GM19395 (cell line): ENCODE measurements at regions not wholly inside any gene's neighbourhood (a gene's known extent, or its start where the extent isn't known, plus 50 kb on each side); places are given as distances from the start of the nearest gene placed in this dataset.

Experiments used
- ATAC-seq: cut with Tn5 transposase; IDR thresholded peaks from one replicate; pipeline ENCODE4 v1.9.1; 2021; ENCODE audit warnings: mild to moderate bottlenecking, moderate library complexity; ENCODE audit not compliant: unreplicated experiment

DNA sequence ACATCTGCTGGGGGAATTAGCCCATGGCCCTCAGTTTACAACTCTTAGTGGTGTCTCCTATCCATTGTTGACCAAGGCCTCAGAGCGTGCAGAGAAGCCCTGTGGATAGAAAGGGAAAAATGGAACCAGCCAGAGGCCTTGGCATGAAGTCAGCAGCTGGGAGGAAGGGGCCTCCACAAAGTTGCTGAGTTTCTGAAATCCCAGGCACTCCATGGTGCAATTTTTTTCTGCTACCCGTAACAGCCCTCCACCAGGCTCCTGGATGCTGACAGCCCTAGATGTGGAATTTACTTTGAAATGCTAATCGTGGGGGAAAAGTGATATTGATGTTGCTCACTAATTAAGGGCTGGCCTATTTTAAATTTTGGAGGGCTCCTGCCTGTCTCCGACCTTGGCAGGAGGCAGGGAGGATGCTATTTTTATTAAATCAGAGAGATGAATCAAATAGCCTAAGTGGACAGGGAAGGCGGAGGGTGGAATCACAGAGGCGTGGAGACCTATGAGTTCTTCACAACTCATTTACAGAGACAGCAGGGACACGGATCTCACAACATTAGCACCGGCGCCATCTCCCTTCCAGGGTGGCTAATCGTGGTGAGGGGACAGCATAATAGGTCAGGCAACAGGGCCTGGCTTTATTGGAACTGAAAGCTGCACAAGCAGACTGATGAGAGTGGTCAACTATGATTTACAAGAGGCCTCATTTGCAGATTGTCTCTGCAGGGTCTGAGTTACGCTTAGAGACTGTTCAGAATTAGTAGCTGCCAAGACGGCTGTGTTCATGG is 99.8 kb upstream of the WSCD2 start:
- ATAC-seq: no peak

DNA sequence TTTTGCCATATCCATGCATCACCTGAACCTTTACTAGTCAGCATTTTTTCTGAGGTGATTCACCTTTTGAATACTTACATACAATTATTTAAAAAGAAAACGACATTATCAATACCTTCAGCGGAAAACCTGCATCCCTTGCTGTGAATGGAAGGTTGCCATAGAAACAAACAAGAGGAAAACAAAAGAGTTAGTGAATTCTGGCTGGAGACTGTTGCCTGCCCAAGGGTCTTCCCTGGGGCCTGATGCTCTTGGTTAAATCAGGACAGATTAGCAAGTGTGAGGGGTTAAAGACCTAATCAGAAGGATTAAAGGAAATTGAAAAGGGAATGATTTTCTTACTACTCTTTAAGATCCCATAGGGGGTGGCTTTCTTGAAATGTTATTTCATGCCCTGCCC is 96.0 kb upstream of the WSCD2 start:
- ATAC-seq: no peak

DNA sequence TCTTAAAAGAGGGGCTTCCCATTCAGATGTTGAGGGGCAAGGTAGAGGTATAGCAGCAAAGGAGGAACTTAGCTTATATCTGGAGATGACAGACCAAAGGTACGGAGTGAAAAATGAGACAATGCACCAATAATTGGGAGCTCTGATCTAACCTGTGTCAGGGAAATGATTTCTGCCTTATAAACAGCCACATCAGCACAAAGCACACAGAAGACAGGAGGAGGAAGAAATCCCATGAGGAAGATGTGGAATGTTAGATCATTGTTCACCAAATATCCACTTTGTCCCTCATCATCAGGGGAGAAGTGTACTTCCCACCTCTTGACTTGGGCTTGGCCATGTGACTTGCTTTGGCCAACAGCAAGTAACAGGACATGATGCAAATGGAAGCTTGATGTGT is 93.7 kb upstream of the WSCD2 start:
- no peak for ATAC-seq

DNA sequence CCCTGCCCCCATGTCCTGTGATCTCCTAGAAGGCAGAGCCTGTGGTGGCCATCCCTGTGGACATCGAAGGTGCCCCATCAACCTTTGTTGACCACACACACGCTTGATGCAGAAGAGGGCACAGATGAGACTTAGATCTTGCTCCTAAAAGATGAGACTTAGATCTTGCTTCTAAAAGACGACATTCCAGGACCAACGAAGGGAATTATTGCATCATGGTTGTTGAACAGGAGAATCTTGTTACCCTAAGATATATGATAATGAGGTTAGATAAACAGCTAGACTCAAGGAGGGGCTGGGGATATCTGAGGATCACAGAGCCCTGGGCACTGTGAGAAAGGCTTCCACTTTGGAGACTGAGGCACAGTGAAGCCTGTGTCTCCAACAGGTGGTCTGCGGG is 91.1 kb upstream of the WSCD2 start:
- ATAC-seq: no peak

DNA sequence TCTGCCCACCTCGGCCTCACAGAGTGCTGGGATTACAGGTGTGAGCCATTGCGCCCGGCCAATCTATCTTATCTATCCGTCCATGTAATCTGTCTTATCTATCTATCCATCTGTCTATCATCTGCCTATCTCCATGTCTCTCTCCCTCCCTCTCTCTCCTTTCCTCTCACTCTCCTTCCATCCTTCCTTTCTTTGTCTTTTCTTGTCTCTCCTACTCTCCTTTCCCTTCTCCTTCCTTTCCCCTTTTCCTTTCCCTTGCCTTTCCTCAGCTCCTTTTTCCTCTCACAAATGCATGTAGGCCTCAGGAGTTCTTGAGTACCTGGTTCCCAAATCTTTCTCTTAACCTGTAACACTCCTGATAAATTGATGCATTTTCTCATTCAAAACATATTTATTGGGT is 89.3 kb upstream of the WSCD2 start:
- ATAC-seq: no peak

DNA sequence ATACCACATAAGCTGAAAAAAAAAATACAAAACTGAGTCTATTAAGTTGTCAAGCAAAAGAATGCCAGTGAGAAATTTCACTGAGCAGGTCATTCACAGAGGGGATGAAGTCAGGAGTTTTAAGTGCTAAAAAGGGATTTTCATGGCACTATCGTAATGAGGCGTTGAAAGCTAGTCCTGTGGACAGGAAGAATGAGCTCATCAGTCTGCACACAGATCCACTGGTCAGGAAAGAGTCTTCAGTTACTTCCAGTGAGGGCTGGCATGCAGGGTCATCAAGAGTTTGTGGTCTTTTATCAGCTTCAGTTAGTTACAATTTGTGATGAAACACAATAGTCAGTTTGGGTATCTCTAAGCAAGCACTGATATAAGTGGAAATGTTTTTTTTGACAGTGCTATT is 88.1 kb upstream of the WSCD2 start:
- no peak for ATAC-seq

DNA sequence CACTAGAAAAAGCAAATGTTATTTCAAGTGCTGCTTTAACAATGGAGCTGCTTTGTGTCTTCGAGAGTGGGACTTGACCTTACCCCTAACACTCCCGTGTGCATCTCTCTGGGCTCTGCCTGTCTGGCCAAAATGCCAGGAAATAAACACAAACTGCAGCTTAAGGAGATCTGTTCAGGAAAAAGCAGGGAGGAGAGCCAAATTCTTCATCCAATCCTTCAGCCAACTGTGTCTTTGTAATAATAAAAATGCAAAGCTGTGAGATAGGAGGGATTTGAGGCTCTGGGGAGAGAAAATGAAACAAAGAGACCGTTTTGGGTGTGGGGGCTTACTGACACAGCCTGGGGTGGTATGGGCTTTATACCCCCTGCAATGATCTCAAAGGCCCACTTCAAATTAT is 85.8 kb upstream of the WSCD2 start:
- ATAC-seq: no peak

DNA sequence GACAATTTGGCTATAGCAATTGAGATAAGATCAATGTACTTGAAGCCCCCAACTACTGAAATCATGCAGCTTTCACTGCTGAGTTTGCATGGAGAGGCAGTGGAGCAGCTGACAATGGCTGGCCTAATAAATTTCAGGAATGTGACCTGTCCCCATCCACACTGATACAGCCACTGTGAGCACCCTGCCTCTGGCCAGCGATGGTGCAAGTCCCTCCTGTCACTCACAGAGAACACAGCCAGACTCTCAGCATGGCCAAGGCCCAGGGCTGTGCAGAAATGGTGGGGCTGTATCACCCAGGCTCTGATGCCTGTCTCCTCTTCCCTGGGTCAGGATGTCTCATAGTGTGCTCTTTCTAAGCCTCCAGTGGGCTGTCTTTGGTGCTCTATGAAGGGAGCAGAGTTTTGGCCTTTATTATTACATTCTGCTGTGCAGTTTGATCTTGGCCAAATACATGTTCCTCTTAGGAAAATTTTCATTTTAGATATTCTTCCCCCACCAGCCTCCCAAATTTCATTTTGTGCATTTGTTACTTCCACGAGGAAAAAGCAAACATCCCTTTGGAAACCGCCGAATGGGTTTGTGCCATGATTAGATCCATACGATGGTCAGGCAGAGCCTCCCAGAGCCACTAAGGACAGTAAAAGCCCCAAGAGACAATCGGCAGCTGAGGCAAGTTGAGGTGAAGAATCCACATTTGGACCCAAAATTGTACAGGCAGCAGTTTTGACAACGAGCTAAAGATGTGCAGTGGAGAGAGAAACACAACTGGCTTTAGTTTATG is 85.1 kb upstream of the WSCD2 start:
- no peak for ATAC-seq

DNA sequence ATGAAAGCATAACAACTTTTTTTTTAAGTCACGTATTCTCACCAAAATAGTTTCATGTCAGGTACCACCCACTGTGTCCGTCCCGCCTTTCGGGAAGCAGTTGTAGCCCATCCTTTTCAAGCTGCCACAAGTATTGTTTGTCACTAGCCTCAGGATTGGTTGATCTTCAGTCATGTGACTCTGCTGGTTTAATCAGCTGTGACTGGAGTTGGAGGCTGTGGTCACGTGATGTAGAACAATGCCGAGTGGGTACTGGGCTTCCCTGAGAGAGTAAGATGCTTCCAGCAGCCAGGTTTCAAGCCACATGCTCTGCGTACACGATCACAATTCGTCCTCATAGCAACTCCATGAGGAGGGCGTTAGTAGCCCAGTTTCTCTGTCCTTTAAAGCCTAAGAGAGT is 83.0 kb upstream of the WSCD2 start:
- no peak for ATAC-seq

DNA sequence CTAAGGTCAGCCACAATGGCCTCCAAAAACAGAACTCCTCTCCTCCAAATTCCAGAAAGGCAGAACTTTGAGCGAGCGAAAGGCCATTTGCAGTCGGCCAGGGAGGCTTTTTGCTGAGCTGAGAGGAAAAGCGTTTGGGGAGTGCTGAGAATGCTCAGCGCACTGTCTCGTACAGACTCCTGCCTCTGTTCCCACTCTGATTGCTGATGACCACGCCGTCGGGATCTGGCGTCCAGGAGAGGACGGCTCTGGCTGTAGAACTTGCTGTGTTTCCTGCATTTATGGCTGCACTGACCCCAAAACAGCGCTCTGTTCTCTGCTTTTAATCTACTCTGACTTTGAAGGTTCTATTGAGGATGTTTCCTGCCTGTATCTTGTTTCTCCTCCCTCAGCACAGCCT is 82.4 kb upstream of the WSCD2 start:
- no peak for ATAC-seq

DNA sequence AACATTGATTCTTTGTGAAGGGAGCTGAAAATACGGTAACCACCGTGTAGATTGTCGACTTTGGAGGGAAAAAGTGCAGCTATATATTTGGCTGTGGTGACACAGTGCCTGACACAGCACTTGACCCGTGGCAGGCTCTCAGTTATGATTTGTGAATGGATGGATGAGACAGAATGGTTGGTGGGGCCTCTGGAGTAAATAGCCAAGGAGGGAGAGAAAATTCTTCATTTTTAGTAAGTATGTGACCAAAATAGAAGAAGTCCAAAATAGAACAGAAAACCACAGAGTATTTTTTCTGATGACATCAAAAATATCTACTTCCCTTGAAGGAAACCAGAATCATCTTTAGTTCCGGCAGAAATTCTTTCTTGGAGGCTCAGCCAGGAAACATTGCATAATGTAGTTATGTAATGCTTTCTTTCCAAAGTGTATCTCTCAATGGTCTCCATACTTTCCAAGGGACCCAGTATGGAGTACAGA is 82.0 kb upstream of the WSCD2 start:
- ATAC-seq: no peak

DNA sequence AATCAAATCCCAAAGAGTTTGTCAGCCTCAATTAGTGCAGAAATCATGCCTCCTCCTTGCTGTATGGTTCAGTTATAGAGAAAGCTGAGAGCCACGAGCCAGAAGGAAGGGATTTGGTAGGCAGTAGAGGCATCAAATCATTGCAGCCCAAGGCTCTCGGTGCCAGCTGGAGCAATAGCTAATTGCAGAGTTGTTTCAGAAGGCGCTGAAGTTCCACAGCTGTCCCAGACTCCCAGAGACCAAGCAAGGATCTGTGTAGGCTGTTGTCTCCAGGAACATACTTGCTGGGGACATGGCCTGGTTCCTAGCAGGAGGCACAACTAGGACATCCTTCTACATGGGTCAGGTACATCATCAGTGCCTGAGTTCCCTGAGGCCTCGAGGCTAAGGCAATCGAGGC is 80.4 kb upstream of the WSCD2 start:
- ATAC-seq: no peak

DNA sequence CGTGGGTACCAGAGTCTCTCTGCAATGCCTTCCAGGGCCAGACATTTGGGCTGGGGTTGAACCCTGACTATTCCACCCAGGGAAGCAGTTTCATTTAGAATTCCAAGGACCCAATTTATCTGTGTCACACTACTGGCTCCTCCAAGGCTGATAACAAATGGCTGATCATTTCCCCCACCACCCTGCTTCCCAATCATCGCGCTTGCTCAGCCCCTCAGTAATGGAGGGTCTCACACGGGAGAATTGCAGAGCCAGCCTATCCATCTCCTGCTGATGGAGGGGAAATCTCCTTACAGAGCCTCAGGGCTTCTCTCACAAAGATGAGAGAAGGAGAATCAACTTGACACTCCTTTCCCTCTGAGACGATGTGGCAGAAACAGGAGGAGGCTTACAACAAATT is 78.4 kb upstream of the WSCD2 start:
- no peak for ATAC-seq

DNA sequence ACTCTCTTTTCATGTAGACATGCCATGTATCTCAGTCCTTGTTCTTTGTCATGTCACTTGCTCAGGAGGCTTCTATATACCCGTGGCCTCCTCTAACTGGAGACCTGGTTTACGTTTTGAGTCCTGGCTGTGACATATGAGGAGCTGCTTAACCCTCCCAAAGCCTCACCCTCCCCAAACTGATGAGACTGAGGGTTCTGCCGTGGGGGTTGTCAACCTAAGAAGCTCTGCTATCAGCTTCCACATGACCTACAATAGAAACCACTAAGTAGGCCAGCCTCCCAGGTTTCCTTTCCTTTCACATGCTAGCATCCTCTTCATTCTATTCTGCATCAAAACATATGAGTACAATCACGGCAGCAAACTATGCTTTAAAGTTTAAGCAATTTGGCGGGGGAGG is 76.8 kb upstream of the WSCD2 start:
- no peak for ATAC-seq

DNA sequence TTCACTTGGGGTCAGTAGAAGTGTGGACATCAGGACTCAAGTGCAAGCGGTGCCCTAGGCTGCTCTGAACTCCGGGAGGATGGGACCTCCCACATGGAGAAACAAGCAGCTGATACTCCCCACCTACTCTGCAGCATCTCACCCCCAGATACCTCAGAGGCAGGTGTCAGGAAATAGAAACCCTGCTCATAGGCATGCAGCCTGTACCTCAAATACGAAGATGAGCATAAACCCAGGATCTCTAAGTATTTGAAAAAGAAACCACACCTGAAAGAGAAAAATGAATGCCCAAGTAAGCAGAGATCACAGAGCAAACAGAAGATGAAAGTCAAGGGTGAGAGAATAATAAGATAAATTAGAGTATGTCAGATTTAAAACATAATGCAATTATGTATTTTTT is 75.6 kb upstream of the WSCD2 start:
- ATAC-seq: no peak

DNA sequence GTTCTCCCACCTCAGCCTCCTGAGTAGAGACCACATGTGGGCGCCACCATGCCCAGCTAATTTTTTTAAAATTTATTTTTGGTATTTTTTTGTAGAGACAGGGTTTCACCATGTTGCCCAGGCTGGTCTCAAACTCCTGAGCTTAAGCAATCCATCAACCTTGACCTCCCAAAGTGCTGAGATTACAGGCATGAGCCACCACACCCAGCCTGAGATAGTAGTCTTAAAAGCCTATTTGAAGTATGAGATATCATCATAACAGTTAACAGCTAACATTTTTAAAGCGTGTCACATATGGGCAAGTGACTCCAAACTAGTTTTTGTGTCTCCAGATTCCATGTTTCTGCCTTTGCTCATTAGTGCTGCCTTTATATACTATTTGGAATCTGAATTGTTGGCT is 74.6 kb upstream of the WSCD2 start:
- ATAC-seq: no peak

DNA sequence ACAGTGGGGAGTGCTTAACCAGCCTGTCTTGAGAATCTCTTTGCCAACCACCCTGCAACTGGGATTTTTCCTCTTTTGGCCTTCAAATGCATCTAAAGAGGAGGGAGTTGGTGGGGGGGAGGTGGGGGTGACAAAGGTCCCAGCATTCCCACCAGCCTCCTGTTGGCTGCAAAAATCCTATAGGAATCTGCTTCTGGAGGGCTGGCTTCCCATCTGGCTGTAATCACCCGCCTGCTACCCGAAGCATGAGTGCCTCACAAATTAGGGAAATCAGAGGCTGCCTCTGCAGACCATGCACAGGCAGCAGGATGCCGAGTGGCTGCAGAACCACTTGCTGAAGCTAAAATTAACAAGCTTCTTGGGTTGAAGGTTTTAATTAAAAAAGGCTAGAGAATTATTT is 73.9 kb upstream of the WSCD2 start:
- no peak for ATAC-seq

DNA sequence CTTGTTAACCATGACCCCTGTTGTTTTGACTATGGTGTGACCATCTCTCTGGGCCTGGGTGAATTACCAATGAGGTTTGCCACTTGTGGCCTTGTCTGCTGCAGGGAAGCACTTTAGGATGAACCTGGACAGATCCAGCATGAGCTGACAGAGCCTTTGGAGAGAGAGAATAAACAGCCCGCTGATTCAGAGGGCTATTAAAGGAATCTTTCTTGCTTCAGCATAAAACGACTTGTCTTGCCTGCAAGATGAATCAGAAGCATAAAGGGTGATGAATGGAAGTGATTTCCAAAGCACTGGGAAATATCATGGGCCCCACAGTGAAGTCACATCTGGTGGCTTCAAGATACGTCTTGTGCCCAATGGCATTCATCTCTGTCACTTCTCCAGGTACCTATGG is 69.0 kb upstream of the WSCD2 start:
- ATAC-seq: no peak

DNA sequence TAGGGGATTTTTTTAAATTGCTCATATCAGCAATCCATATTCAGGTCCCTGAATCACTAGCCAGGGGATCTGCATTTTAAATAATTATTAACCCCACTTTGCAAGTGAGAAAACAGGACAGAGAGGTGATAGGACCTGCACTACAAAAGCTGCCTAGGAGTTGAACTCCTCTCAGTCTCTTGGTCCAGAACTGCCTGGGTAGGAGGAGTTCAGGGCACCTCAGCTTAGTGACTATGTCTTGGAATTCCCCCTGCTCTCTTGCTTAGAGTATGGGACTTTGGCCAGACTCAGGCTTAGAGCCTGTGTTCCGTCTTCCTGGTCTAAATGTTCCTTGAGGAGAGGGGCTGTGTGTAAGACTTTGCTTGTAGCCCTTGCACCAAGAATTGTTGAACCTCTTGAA is 68.2 kb upstream of the WSCD2 start:
- ATAC-seq: no peak

DNA sequence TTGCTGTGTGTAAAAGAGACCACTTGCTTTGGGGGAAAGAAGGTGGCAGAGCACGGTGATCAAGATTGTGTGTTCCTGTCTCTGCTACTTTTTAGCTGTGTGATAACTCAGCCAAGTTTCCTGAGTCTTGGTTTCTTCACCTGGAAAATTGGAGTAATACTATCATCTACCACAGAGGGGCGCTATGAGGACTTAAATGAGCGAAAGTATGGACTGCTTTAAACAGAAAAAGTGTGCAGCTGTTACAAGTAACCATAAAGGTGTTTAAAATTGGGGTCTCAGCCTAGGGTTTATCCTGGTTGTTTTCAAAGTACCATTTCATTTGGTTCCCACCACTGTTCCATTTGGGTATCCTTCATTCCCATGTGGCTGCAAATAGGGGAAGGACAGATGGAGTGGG is 65.9 kb upstream of the WSCD2 start:
- ATAC-seq: no peak

DNA sequence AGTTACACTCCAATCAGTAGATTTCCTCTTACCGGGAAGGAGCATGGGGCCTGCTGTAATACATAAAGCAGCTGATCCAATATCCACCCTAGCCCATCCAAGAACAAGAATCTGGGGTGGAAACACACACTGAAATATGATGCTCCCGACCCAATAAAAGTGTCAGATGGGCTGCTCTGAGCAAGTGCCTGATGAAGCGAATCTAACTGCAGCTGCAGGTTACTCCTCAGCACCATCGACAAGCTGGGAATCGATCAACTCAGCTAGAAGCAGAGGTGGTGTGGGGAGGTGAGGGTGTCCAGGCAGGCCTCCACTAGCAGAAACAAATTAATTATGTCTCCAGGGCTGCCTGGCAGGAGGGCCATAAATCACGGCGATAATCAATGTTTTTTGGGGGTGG is 64.0 kb upstream of the WSCD2 start:
- ATAC-seq: no peak
